Panc1 (cell line): ENCODE measurements at regions not wholly inside any gene's neighbourhood (a gene's known extent, or its start where the extent isn't known, plus 50 kb on each side); places are given as distances from the start of the nearest gene placed in this dataset.

Source experiments
- ATAC-seq: fragments of 200-7000 bp; cut with Tn5 transposase; 2 replicates; pipeline ENCODE4 v1.9.1; 2020; ENCODE audit warnings: mild to moderate bottlenecking, moderate library complexity
- BruUV-seq: library from RNA; stranded (reverse); fragments of 400-500 nt; replicated peaks from 2 replicates; lab custom pipeline; 2021; lab: Mats Ljungman, UMichigan
- CTCF ChIA-PET: fragments of 300-600 bp; sonication (Branson Sonifier 250); formaldehyde crosslinking; loops from one replicate; lab custom pipeline; 2022; ENCODE audit warnings: antibody characterized with exemption; lab: Charles Lee
- POLR2A ChIA-PET: fragments of 300-600 bp; sonication (Branson Sonifier 250); formaldehyde crosslinking; loops from one replicate; lab custom pipeline; 2022; ENCODE audit warnings: antibody characterized with exemption; lab: Charles Lee
- DNase-seq: peaks from one replicate; pipeline ENCODE4 v3.0.0-alpha.2; 2010; ENCODE audit warnings: low read depth, low spot score
- H3K27ac ChIP-seq: 2 replicates; pipeline ENCODE4 v1.5.1; 2011; ENCODE audit warnings: mild to moderate bottlenecking, low read length, inconsistent platforms
- H3K27me3 ChIP-seq: fragments of 200-500 bp; sonication (Bioruptor generic); 2 replicates; pipeline ENCODE4 v1.6.0; 2014; ENCODE audit warnings: low read length, inconsistent platforms; ENCODE audit not compliant: control insufficient read depth, insufficient read depth
- H3K36me3 ChIP-seq: fragments of 200-500 bp; sonication (Bioruptor generic); 2 replicates; pipeline ENCODE4 v1.5.1; 2014; ENCODE audit warnings: inconsistent platforms, mild to moderate bottlenecking, low read length, moderate library complexity; ENCODE audit not compliant: control insufficient read depth, insufficient read depth
- H3K4me1 ChIP-seq: 2 replicates; pipeline ENCODE4 v1.5.1; 2011; ENCODE audit warnings: inconsistent platforms, mild to moderate bottlenecking, low read length, moderate library complexity; ENCODE audit not compliant: control insufficient read depth, insufficient read depth
- H3K4me3 ChIP-seq, 2 experiments: 2 replicates each; pipeline ENCODE4 v1.5.1; 2011 to 2012; ENCODE audit warnings: low read depth in 2 of 2, low read length in 2 of 2, mild to moderate bottlenecking in 2 of 2, inconsistent platforms in 1 of 2, moderate library complexity in 1 of 2
- H3K9me3 ChIP-seq: fragments of 200-500 bp; sonication (Bioruptor generic); 2 replicates; pipeline ENCODE4 v1.5.1; 2014; ENCODE audit warnings: low read depth, mild to moderate bottlenecking, inconsistent platforms, low read length, moderate library complexity; ENCODE audit not compliant: control insufficient read depth, insufficient read depth
- POLR2AphosphoS5 ChIP-seq: IDR thresholded peaks from 2 replicates; pipeline ENCODE4 v1.6.1; 2012; ENCODE audit warnings: mild to moderate bottlenecking, low read depth, low read length, moderate library complexity
- SIN3A ChIP-seq: IDR thresholded peaks from 2 replicates; pipeline ENCODE4 v1.6.1; 2012; ENCODE audit warnings: low read depth, mild to moderate bottlenecking, low read length, moderate library complexity, borderline replicate concordance; ENCODE audit not compliant: insufficient read depth
- TCF7L2 ChIP-seq: IDR thresholded peaks from 2 replicates; pipeline ENCODE4 v1.6.1; 2011; ENCODE audit warnings: mild to moderate bottlenecking, low read depth, low read length, inconsistent platforms
- in situ Hi-C: cut with HindIII; loops from 2 replicates; pipeline ENCODE4 v1.10.0; 2016; ENCODE audit warnings: low sequenced_read_pairs, low pct_unique_long_range_greater_than_20kb
- intact Hi-C: fragments of 100-400 bp; cut with micrococcal nuclease; formaldehyde crosslinking; loops from one replicate; pipeline ENCODE4 v1.10.0; 2022; ENCODE audit not compliant: unreplicated experiment
- TF ChIP-seq, protein P1 (sequence below), 2 experiments: IDR thresholded peaks; 2 replicates each; pipeline ENCODE4 v1.6.1; 2011 to 2012; ENCODE audit warnings: low read depth in 2 of 2, control low read depth in 1 of 2, low read length in 1 of 2, mild to moderate bottlenecking in 1 of 2, moderate library complexity in 1 of 2; ENCODE audit not compliant: insufficient read depth in 1 of 2
- TF ChIP-seq, protein P2 (sequence below): fragments of 450-650 bp; IDR thresholded peaks from 2 replicates; pipeline ENCODE4 v1.5.1; 2017; ENCODE audit warnings: mild to moderate bottlenecking

DNA sequence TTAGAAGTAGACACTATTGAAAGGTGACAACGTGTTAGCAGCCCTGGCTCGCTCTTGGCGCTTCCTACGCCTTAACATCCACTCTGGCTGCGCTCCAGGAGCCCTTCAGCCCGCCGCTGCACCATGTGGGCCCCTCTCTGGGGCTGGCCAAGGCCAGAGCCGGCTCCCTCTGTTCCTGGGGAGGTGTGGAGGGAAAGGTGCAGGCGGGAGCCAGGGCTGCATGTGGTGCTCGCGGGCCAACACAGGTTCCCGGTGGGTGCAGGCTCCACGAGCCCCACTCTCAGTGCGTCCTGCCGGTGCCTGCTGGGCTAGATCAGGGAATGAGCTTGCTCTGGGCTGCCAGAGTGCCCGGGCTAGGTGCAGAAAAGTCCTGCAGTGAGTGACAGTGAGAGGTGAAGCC lies 1284.3 kb downstream of the OLFM4 start:
- Histone ChIP-seq H3K4me3 (no peak overlapping the region), H3K27me3 (no peaks in the 10 kb centered on the region), H3K27ac (no peak overlapping the region), H3K4me1 (no peaks in the 10 kb centered on the region), H3K9me3 (no peaks in the 10 kb centered on the region), H3K36me3 (no peaks in the 10 kb centered on the region)
- intact Hi-C loops: no loop called here
- ATAC-seq: no peak
- in situ Hi-C loops: no loop called here
- no TSS peak for BruUV-seq
- ChIA-PET POLR2A (no interaction called here), CTCF (no interaction called here)
- no peak for DNase-seq
- TF ChIP-seq, protein P1, sequence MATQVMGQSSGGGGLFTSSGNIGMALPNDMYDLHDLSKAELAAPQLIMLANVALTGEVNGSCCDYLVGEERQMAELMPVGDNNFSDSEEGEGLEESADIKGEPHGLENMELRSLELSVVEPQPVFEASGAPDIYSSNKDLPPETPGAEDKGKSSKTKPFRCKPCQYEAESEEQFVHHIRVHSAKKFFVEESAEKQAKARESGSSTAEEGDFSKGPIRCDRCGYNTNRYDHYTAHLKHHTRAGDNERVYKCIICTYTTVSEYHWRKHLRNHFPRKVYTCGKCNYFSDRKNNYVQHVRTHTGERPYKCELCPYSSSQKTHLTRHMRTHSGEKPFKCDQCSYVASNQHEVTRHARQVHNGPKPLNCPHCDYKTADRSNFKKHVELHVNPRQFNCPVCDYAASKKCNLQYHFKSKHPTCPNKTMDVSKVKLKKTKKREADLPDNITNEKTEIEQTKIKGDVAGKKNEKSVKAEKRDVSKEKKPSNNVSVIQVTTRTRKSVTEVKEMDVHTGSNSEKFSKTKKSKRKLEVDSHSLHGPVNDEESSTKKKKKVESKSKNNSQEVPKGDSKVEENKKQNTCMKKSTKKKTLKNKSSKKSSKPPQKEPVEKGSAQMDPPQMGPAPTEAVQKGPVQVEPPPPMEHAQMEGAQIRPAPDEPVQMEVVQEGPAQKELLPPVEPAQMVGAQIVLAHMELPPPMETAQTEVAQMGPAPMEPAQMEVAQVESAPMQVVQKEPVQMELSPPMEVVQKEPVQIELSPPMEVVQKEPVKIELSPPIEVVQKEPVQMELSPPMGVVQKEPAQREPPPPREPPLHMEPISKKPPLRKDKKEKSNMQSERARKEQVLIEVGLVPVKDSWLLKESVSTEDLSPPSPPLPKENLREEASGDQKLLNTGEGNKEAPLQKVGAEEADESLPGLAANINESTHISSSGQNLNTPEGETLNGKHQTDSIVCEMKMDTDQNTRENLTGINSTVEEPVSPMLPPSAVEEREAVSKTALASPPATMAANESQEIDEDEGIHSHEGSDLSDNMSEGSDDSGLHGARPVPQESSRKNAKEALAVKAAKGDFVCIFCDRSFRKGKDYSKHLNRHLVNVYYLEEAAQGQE (IDR thresholded peaks at IDR 0.05; ENCODE audit: insufficient read depth in 1 of 2, low read depth in 2 of 2, low read length in 1 of 2): no peak
- TF ChIP-seq POLR2AphosphoS5: no peak
- TF ChIP-seq, protein P2, sequence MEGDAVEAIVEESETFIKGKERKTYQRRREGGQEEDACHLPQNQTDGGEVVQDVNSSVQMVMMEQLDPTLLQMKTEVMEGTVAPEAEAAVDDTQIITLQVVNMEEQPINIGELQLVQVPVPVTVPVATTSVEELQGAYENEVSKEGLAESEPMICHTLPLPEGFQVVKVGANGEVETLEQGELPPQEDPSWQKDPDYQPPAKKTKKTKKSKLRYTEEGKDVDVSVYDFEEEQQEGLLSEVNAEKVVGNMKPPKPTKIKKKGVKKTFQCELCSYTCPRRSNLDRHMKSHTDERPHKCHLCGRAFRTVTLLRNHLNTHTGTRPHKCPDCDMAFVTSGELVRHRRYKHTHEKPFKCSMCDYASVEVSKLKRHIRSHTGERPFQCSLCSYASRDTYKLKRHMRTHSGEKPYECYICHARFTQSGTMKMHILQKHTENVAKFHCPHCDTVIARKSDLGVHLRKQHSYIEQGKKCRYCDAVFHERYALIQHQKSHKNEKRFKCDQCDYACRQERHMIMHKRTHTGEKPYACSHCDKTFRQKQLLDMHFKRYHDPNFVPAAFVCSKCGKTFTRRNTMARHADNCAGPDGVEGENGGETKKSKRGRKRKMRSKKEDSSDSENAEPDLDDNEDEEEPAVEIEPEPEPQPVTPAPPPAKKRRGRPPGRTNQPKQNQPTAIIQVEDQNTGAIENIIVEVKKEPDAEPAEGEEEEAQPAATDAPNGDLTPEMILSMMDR: no peak
- TF ChIP-seq SIN3A: no peak
- no peak for TF ChIP-seq TCF7L2

DNA sequence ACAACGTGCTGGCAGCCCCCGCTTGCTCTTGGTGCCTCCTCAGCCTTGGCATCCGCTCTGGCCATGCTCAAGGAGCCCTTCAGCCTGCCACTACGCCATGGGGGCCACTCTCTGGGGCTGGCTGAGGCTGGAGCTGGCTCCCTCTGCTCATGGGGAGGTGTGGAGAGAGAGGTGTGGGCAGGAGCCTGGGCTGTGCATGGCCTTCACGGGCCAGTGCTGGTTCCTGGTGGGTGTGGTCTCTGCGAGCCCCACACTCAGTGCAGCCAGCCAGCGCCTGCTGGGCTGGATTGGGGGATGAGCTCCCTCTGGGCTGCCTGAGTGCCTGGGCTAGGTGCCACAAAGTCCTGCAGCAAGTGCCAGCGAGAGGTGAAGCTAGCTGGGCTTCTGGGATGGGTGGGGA lies 1289.1 kb downstream of the OLFM4 start:
- TF ChIP-seq, protein P1 (IDR thresholded peaks at IDR 0.05; ENCODE audit: insufficient read depth in 1 of 2, low read depth in 2 of 2, low read length in 1 of 2): no peak
- TF ChIP-seq, protein P2: no peak
- TF ChIP-seq TCF7L2 (no peak), POLR2AphosphoS5 (no peak), SIN3A (no peak)
- POLR2A ChIA-PET: no interaction called here
- H3K27ac ChIP-seq: no peak overlapping the region
- in situ Hi-C loops (no loop called here), intact Hi-C loops (no loop called here)
- H3K4me3 ChIP-seq: no peak overlapping the region
- BruUV-seq: no TSS peak
- no peak for DNase-seq
- CTCF ChIA-PET: no interaction called here
- H3K27me3 ChIP-seq: no peaks in the 10 kb centered on the region
- no peaks in the 10 kb centered on the region for H3K9me3 ChIP-seq
- no peaks in the 10 kb centered on the region for H3K36me3 ChIP-seq
- no peak for ATAC-seq
- no peaks in the 10 kb centered on the region for H3K4me1 ChIP-seq
